GM19238 (cell line): ENCODE measurements at regions not wholly inside any gene's neighbourhood (a gene's known extent, or its start where the extent isn't known, plus 50 kb on each side); places are given as distances from the start of the nearest gene placed in this dataset.
A peak's percentile ranks its signal among the peaks of the same experiment; 100 is the strongest.
"Not testable (repeated sequence)": the region's sequence is repeated elsewhere in the genome, so short reads cannot be mapped to it uniquely, and the experiment has no call there.

Experiments
- DNase-seq: peaks from one replicate; pipeline ENCODE4 v3.0.0; 2011; ENCODE audit warnings: low spot score; ENCODE audit not compliant: insufficient read length

- peak; percentile 35 for DNase-seq
These were observed 127.9 kb downstream of the EVA1A start for GRCh38 chr2:75432761-75433361.

- DNase-seq, result no peak
These were observed 129.0 kb downstream of the EVA1A start for GRCh38 chr2:75431763-75432162.

GRCh38 chr2:75431276-75431675 lies 129.5 kb downstream of the EVA1A start:
- DNase-seq, result no peak

GRCh38 chr2:75430449-75430848 lies 130.3 kb downstream of the EVA1A start:
- DNase-seq, result not testable (repeated sequence)

- no peak for DNase-seq
These were observed 131.9 kb downstream of the EVA1A start for GRCh38 chr2:75428646-75429443.

- no peak for DNase-seq
These were observed 132.7 kb downstream of the EVA1A start for GRCh38 chr2:75428060-75428459.

- DNase-seq, result no peak
These were observed 135.7 kb downstream of the EVA1A start for GRCh38 chr2:75424936-75425619.

- DNase-seq, result no peak
These were observed 138.8 kb downstream of the EVA1A start for GRCh38 chr2:75421986-75422385.

GRCh38 chr2:75416420-75417342 lies 144.1 kb downstream of the EVA1A start:
- no peak for DNase-seq

GRCh38 chr2:75415731-75416130 lies 145.0 kb downstream of the EVA1A start:
- no peak for DNase-seq

- DNase-seq, result no peak
These were observed 145.6 kb downstream of the EVA1A start for GRCh38 chr2:75415111-75415626.

- DNase-seq, result no peak
These were observed 149.2 kb downstream of the EVA1A start for GRCh38 chr2:75411574-75411973.

- no peak for DNase-seq
These were observed 150.0 kb downstream of the EVA1A start for GRCh38 chr2:75410702-75411101.

GRCh38 chr2:75408771-75409170 lies 152.0 kb downstream of the EVA1A start:
- no peak for DNase-seq

- no peak for DNase-seq
These were observed 153.7 kb downstream of the EVA1A start for GRCh38 chr2:75407038-75407530.

- no peak for DNase-seq
These were observed 154.6 kb downstream of the EVA1A start for GRCh38 chr2:75406131-75406581.

- no peak for DNase-seq
These were observed 155.7 kb downstream of the EVA1A start for GRCh38 chr2:75405000-75405399.

GRCh38 chr2:75403991-75404428 lies 156.7 kb downstream of the EVA1A start:
- DNase-seq, result no peak

GRCh38 chr2:75396314-75396713 lies 164.4 kb downstream of the EVA1A start:
- no peak for DNase-seq

- not testable (repeated sequence) for DNase-seq
These were observed 166.0 kb downstream of the EVA1A start for GRCh38 chr2:75394764-75395163.

GRCh38 chr2:75390169-75390568 lies 170.6 kb downstream of the EVA1A start:
- DNase-seq, result no peak
